ENCODE measurements at regions not wholly inside any gene's neighbourhood (a gene's known extent, or its start where the extent isn't known, plus 50 kb on each side); places are given as distances from the start of the nearest gene placed in this dataset.

DNA sequence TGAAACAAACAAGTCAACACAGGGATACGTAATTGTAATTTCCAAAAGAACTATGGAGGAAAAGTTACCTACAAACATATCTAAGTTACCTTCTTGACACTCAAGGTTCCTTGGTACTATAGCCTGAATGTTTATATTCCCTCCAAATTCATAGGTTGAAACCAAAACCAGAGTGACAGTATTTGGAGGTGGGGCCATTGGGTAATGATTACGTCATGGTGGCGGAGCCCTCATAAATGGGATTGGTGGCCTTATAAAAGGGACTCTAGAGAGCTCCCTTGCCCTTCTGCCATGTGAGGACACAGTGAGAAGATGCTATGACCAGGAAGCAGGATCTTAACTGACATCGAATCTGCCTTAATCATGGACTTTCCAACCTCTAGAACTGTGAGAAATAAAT lies 87.3 kb downstream of the PMAIP1 start:
- H3K4me1 ChIP-seq (ENCODE audit: control insufficient read depth in 1 of 2, insufficient read depth in 2 of 2, low read depth in 1 of 2, low read length in 1 of 2): no peaks in the 10 kb centered on the region; a peak in 1 of 4 replicates
- CTCF ChIA-PET: interaction anchor here (1.0 to 5.3 kb wide), 11 partner anchors 8 to 1514 kb away, joined by 3 to 35 read pairs (median 7); no protein-coding TSS in a partner anchor
- DNase-seq: no peak
- no peaks in the 10 kb centered on the region for H3K79me2 ChIP-seq (ENCODE audit: insufficient read depth)
- no peak for TF ChIP-seq FOXJ3 (CRISPR knock-in tag; IDR thresholded peaks at IDR 0.05)
- TF ChIP-seq, protein P1, sequence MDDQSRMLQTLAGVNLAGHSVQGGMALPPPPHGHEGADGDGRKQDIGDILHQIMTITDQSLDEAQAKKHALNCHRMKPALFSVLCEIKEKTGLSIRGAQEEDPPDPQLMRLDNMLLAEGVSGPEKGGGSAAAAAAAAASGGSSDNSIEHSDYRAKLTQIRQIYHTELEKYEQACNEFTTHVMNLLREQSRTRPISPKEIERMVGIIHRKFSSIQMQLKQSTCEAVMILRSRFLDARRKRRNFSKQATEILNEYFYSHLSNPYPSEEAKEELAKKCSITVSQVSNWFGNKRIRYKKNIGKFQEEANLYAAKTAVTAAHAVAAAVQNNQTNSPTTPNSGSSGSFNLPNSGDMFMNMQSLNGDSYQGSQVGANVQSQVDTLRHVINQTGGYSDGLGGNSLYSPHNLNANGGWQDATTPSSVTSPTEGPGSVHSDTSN (IDR thresholded peaks at IDR 0.05): no peak
- TF ChIP-seq, protein P2, sequence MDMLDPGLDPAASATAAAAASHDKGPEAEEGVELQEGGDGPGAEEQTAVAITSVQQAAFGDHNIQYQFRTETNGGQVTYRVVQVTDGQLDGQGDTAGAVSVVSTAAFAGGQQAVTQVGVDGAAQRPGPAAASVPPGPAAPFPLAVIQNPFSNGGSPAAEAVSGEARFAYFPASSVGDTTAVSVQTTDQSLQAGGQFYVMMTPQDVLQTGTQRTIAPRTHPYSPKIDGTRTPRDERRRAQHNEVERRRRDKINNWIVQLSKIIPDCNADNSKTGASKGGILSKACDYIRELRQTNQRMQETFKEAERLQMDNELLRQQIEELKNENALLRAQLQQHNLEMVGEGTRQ (IDR thresholded peaks at IDR 0.05; ENCODE audit: borderline replicate concordance, low read depth, low read length): no peak
- no peak for TF ChIP-seq RAD21 (IDR thresholded peaks at IDR 0.05; ENCODE audit: low read length)
- TF ChIP-seq, protein P3, sequence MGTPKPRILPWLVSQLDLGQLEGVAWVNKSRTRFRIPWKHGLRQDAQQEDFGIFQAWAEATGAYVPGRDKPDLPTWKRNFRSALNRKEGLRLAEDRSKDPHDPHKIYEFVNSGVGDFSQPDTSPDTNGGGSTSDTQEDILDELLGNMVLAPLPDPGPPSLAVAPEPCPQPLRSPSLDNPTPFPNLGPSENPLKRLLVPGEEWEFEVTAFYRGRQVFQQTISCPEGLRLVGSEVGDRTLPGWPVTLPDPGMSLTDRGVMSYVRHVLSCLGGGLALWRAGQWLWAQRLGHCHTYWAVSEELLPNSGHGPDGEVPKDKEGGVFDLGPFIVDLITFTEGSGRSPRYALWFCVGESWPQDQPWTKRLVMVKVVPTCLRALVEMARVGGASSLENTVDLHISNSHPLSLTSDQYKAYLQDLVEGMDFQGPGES (IDR thresholded peaks at IDR 0.05; ENCODE audit: low read depth, low read length): no peak
- TF ChIP-seq, protein P4, sequence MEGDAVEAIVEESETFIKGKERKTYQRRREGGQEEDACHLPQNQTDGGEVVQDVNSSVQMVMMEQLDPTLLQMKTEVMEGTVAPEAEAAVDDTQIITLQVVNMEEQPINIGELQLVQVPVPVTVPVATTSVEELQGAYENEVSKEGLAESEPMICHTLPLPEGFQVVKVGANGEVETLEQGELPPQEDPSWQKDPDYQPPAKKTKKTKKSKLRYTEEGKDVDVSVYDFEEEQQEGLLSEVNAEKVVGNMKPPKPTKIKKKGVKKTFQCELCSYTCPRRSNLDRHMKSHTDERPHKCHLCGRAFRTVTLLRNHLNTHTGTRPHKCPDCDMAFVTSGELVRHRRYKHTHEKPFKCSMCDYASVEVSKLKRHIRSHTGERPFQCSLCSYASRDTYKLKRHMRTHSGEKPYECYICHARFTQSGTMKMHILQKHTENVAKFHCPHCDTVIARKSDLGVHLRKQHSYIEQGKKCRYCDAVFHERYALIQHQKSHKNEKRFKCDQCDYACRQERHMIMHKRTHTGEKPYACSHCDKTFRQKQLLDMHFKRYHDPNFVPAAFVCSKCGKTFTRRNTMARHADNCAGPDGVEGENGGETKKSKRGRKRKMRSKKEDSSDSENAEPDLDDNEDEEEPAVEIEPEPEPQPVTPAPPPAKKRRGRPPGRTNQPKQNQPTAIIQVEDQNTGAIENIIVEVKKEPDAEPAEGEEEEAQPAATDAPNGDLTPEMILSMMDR (IDR thresholded peaks at IDR 0.05): no peak
- TF ChIP-seq SMC3 (IDR thresholded peaks at IDR 0.05; ENCODE audit: low read depth, low read length): no peak
- TF ChIP-seq NFIC (IDR thresholded peaks at IDR 0.05; ENCODE audit: borderline replicate concordance): no peak
- no peak for TF ChIP-seq TCF12 (IDR thresholded peaks at IDR 0.05)
- no peak for TF ChIP-seq FOXM1 (IDR thresholded peaks at IDR 0.05; ENCODE audit: low read depth)
- TF ChIP-seq TAF1 (IDR thresholded peaks at IDR 0.05; ENCODE audit: borderline replicate concordance, low read depth, low read length): no peak
- TF ChIP-seq RCOR1 (IDR thresholded peaks at IDR 0.05; ENCODE audit: low read length): no peak
- H3K9me2 ChIP-seq: no peaks in the 10 kb centered on the region
- no peak overlapping the region for H3K27ac ChIP-seq (ENCODE audit: low read depth in 2 of 2, low read length in 1 of 2)
- no peak overlapping the region for H3K4me3 ChIP-seq (ENCODE audit: low read depth in 2 of 2, low read length in 1 of 2)
- H3K4me2 ChIP-seq: no peak overlapping the region
- POLR2A ChIA-PET: no interaction called here
- H3K9me3 ChIP-seq: no peaks in the 10 kb centered on the region
- no peak overlapping the region for H3K9ac ChIP-seq
- 70% methylated on average over 4 of the region's 4 CpGs for WGBS (ENCODE audit: low lambda C conversion rate)
- H3F3A ChIP-seq (replicated peaks; ENCODE audit: insufficient read depth): no peaks in the 10 kb centered on the region
- H2AFZ ChIP-seq (ENCODE audit: low read depth): no peak overlapping the region
- H4K20me1 ChIP-seq (ENCODE audit: insufficient read depth): no peaks in the 10 kb centered on the region
- no peaks in the 10 kb centered on the region for H3K36me3 ChIP-seq (replicated peaks in 1 of 2; ENCODE audit: control insufficient read depth in 1 of 2, insufficient read depth in 2 of 2, low read length in 1 of 2)
- no peaks in the 10 kb centered on the region for H3K27me3 ChIP-seq (ENCODE audit: insufficient read depth)

DNA sequence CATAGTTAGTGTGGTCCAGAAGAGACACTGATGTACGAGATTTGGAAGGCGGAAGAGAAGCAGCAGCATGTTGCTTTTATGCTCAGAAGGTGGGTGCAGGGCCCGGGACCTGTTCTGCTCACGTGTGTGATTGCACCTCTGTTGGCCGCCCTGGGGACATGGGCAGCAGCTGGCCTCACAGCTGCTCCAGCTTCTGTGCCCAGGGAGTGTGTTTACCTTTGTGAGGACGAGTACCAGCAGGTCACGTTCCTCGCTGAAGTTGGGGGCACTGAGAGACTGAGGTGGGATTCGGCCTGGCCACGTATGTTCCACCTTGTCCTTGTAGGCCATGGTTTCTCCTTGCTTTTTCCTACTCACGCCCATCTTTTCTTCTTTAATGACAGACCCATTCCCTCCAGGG lies 86.3 kb downstream of the PMAIP1 start:
- no peak overlapping the region for H3K9ac ChIP-seq
- H3K9me3 ChIP-seq: no peaks in the 10 kb centered on the region
- no peaks in the 10 kb centered on the region for H3K27me3 ChIP-seq (ENCODE audit: insufficient read depth)
- no peaks in the 10 kb centered on the region for H4K20me1 ChIP-seq (ENCODE audit: insufficient read depth)
- H3K27ac ChIP-seq (ENCODE audit: low read depth in 2 of 2, low read length in 1 of 2): no peak overlapping the region
- ChIA-PET CTCF (interaction anchor here (1.1 to 5.3 kb wide), 4 partner anchors 9 to 564 kb away, joined by 3 to 27 read pairs (median 6); no protein-coding TSS in a partner anchor), POLR2A (no interaction called here)
- no peak overlapping the region for H3K4me2 ChIP-seq
- DNase-seq: no peak
- no peaks in the 10 kb centered on the region; a peak in 1 of 4 replicates for H3K4me1 ChIP-seq (ENCODE audit: control insufficient read depth in 1 of 2, insufficient read depth in 2 of 2, low read depth in 1 of 2, low read length in 1 of 2)
- no peaks in the 10 kb centered on the region for H3K9me2 ChIP-seq
- no peaks in the 10 kb centered on the region for H3F3A ChIP-seq (replicated peaks; ENCODE audit: insufficient read depth)
- H3K36me3 ChIP-seq (replicated peaks in 1 of 2; ENCODE audit: control insufficient read depth in 1 of 2, insufficient read depth in 2 of 2, low read length in 1 of 2): no peaks in the 10 kb centered on the region
- H3K4me3 ChIP-seq (ENCODE audit: low read depth in 2 of 2, low read length in 1 of 2): no peak overlapping the region
- H2AFZ ChIP-seq (ENCODE audit: low read depth): no peak overlapping the region
- H3K79me2 ChIP-seq (ENCODE audit: insufficient read depth): no peaks in the 10 kb centered on the region
- WGBS (ENCODE audit: low lambda C conversion rate): 88% methylated on average over 8 of the region's 11 CpGs
- no peak for TF ChIP-seq RXRA (IDR thresholded peaks at IDR 0.05; ENCODE audit: borderline replicate concordance, low read depth)
- TF ChIP-seq CHD2 (IDR thresholded peaks at IDR 0.05; ENCODE audit: low read length, partially characterized antibody): no peak
- TF ChIP-seq, protein P5, sequence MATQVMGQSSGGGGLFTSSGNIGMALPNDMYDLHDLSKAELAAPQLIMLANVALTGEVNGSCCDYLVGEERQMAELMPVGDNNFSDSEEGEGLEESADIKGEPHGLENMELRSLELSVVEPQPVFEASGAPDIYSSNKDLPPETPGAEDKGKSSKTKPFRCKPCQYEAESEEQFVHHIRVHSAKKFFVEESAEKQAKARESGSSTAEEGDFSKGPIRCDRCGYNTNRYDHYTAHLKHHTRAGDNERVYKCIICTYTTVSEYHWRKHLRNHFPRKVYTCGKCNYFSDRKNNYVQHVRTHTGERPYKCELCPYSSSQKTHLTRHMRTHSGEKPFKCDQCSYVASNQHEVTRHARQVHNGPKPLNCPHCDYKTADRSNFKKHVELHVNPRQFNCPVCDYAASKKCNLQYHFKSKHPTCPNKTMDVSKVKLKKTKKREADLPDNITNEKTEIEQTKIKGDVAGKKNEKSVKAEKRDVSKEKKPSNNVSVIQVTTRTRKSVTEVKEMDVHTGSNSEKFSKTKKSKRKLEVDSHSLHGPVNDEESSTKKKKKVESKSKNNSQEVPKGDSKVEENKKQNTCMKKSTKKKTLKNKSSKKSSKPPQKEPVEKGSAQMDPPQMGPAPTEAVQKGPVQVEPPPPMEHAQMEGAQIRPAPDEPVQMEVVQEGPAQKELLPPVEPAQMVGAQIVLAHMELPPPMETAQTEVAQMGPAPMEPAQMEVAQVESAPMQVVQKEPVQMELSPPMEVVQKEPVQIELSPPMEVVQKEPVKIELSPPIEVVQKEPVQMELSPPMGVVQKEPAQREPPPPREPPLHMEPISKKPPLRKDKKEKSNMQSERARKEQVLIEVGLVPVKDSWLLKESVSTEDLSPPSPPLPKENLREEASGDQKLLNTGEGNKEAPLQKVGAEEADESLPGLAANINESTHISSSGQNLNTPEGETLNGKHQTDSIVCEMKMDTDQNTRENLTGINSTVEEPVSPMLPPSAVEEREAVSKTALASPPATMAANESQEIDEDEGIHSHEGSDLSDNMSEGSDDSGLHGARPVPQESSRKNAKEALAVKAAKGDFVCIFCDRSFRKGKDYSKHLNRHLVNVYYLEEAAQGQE (IDR thresholded peaks at IDR 0.05; ENCODE audit: low read depth, low read length): no peak
- TF ChIP-seq RCOR1 (IDR thresholded peaks at IDR 0.05; ENCODE audit: low read length): no peak
- TF ChIP-seq, protein P3 (IDR thresholded peaks at IDR 0.05; ENCODE audit: low read depth, low read length): no peak
- TF ChIP-seq RFX5 (IDR thresholded peaks at IDR 0.05; ENCODE audit: low read length): no peak
